HepG2 (cell line): ENCODE measurements at regions not wholly inside any gene's neighbourhood (a gene's known extent, or its start where the extent isn't known, plus 50 kb on each side); places are given as distances from the start of the nearest gene placed in this dataset.

Experiments
- EZH2 ChIP-seq: conservative IDR thresholded peaks from 2 replicates; pipeline ENCODE4 v1.6.1; 2012; ENCODE audit warnings: mild to moderate bottlenecking, low read depth, low read length, moderate library complexity
- FOSL2 ChIP-seq: sonication (generic); formaldehyde crosslinking; IDR thresholded peaks from 2 replicates; pipeline ENCODE4 v1.4.0; 2020; ENCODE audit warnings: missing genetic modification reagents
- FOXA3 ChIP-seq: IDR thresholded peaks from 2 replicates; pipeline ENCODE4 v1.6.1; 2016; ENCODE audit warnings: missing genetic modification reagents, missing compliant biosample characterization
- FOXJ3 ChIP-seq: sonication (generic); formaldehyde crosslinking; IDR thresholded peaks from 2 replicates; pipeline ENCODE4 v1.4.0; 2020; ENCODE audit warnings: missing genetic modification reagents, mild to moderate bottlenecking, borderline replicate concordance
- HMG20A ChIP-seq: IDR thresholded peaks from 2 replicates; pipeline ENCODE4 v1.6.1; 2016; ENCODE audit warnings: borderline replicate concordance
- HOXA3 ChIP-seq: sonication (generic); formaldehyde crosslinking; IDR thresholded peaks from 2 replicates; pipeline ENCODE4 v1.5.0; 2020; ENCODE audit warnings: missing genetic modification reagents
- MZF1 ChIP-seq: sonication (generic); formaldehyde crosslinking; IDR thresholded peaks from 2 replicates; pipeline ENCODE4 v1.8.1; 2023; ENCODE audit warnings: mild to moderate bottlenecking, missing genetic modification reagents, borderline replicate concordance
- NR1H2 ChIP-seq: sonication (generic); formaldehyde crosslinking; IDR thresholded peaks from 2 replicates; pipeline ENCODE4 v1.8.1; 2022; ENCODE audit warnings: low read depth, missing genetic modification reagents, borderline replicate concordance
- PCBP1 ChIP-seq: fragments of 200-400 bp; formaldehyde crosslinking; IDR thresholded peaks from 2 replicates; pipeline ENCODE4 v1.6.1; 2017; ENCODE audit warnings: mild to moderate bottlenecking, low read depth, low read length, borderline replicate concordance
- SATB2 ChIP-seq: sonication (generic); formaldehyde crosslinking; IDR thresholded peaks from 2 replicates; pipeline ENCODE4 v1.5.0; 2020; ENCODE audit warnings: missing genetic modification reagents
- SMARCE1 ChIP-seq: fragments of 450-650 bp; IDR thresholded peaks from 2 replicates; pipeline ENCODE4 v1.6.1; 2017; ENCODE audit warnings: borderline replicate concordance
- ZNF24 ChIP-seq: fragments of 450-650 bp; IDR thresholded peaks from 2 replicates; pipeline ENCODE4 v1.6.1; 2017; ENCODE audit warnings: antibody characterized with exemption, mild to moderate bottlenecking
- ZNF446 ChIP-seq: sonication (generic); formaldehyde crosslinking; IDR thresholded peaks from 2 replicates; pipeline ENCODE4 v1.5.0; 2020; ENCODE audit warnings: mild to moderate bottlenecking, missing genetic modification reagents
- ZNF543 ChIP-seq: sonication (generic); formaldehyde crosslinking; IDR thresholded peaks from 2 replicates; pipeline ENCODE4 v1.4.0; 2020; ENCODE audit warnings: mild to moderate bottlenecking, missing genetic modification reagents
- TF ChIP-seq, protein P1 (sequence below): sonication (generic); formaldehyde crosslinking; IDR thresholded peaks from 2 replicates; pipeline ENCODE4 v1.9.0; 2021; ENCODE audit warnings: missing genetic modification reagents, borderline replicate concordance
- TF ChIP-seq, protein P2 (sequence below): sonication (generic); formaldehyde crosslinking; IDR thresholded peaks from 2 replicates; pipeline ENCODE4 v1.5.0; 2020; ENCODE audit warnings: missing genetic modification reagents
- TF ChIP-seq, protein P3 (sequence below): sonication (generic); formaldehyde crosslinking; IDR thresholded peaks from 2 replicates; pipeline ENCODE4 v1.8.1; 2022; ENCODE audit warnings: low read depth, mild to moderate bottlenecking, missing genetic modification reagents
- TF ChIP-seq, protein P4 (sequence below): sonication (generic); formaldehyde crosslinking; IDR thresholded peaks from 2 replicates; pipeline ENCODE4 v1.5.1; 2020; ENCODE audit warnings: mild to moderate bottlenecking, missing genetic modification reagents, borderline replicate concordance
- TF ChIP-seq, protein P5 (sequence below): sonication (generic); formaldehyde crosslinking; IDR thresholded peaks from 2 replicates; pipeline ENCODE4 v1.4.0; 2020; ENCODE audit warnings: missing genetic modification reagents, borderline replicate concordance

DNA sequence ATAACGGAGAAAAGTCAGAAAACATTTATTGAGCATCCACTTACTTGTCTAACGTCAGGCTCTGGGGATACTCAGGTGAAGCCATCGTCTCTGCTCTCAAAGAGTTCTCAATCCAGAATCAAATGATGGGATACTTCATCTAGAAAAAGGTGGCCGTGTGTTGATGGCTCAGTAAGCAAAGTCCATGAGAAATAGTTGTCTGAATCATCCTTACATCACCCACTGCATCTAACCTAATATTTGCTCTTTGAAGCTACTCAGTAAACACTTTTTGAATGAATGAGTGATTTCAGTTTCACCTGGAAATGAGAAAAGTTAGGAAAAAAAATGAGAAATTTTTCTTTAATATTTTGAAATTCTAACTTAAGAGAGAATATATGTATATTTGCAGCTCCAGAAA lies 155.3 kb upstream of the PKN2 start (continued):
- TF ChIP-seq, protein P1, sequence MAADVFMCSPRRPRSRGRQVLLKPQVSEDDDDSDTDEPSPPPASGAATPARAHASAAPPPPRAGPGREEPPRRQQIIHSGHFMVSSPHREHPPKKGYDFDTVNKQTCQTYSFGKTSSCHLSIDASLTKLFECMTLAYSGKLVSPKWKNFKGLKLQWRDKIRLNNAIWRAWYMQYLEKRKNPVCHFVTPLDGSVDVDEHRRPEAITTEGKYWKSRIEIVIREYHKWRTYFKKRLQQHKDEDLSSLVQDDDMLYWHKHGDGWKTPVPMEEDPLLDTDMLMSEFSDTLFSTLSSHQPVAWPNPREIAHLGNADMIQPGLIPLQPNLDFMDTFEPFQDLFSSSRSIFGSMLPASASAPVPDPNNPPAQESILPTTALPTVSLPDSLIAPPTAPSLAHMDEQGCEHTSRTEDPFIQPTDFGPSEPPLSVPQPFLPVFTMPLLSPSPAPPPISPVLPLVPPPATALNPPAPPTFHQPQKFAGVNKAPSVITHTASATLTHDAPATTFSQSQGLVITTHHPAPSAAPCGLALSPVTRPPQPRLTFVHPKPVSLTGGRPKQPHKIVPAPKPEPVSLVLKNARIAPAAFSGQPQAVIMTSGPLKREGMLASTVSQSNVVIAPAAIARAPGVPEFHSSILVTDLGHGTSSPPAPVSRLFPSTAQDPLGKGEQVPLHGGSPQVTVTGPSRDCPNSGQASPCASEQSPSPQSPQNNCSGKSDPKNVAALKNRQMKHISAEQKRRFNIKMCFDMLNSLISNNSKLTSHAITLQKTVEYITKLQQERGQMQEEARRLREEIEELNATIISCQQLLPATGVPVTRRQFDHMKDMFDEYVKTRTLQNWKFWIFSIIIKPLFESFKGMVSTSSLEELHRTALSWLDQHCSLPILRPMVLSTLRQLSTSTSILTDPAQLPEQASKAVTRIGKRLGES = no peak
- TF ChIP-seq, protein P2, sequence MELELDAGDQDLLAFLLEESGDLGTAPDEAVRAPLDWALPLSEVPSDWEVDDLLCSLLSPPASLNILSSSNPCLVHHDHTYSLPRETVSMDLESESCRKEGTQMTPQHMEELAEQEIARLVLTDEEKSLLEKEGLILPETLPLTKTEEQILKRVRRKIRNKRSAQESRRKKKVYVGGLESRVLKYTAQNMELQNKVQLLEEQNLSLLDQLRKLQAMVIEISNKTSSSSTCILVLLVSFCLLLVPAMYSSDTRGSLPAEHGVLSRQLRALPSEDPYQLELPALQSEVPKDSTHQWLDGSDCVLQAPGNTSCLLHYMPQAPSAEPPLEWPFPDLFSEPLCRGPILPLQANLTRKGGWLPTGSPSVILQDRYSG (CRISPR knock-in tag) = no peak
- TF ChIP-seq NR1H2 (CRISPR knock-in tag) (no peak), SATB2 (CRISPR knock-in tag) (no peak), PCBP1 (no peak), ZNF543 (no peak), HOXA3 (CRISPR knock-in tag) (no peak), SMARCE1 (no peak), MZF1 (no peak), FOXJ3 (CRISPR knock-in tag) (no peak), ZNF446 (CRISPR knock-in tag) (no peak), HMG20A (CRISPR knock-in tag) (0 out of 2 replicates have a peak, but pooled peaks have one; percentile 17), EZH2 (no peak), ZNF24 (peak; percentile 90), FOSL2 (CRISPR knock-in tag) (peak; percentile 59; the same call in 1 of the 2 replicates), FOXA3 (CRISPR knock-in tag) (0 out of 2 replicates have a peak, but pooled peaks have one; percentile 18)
- TF ChIP-seq, protein P3, sequence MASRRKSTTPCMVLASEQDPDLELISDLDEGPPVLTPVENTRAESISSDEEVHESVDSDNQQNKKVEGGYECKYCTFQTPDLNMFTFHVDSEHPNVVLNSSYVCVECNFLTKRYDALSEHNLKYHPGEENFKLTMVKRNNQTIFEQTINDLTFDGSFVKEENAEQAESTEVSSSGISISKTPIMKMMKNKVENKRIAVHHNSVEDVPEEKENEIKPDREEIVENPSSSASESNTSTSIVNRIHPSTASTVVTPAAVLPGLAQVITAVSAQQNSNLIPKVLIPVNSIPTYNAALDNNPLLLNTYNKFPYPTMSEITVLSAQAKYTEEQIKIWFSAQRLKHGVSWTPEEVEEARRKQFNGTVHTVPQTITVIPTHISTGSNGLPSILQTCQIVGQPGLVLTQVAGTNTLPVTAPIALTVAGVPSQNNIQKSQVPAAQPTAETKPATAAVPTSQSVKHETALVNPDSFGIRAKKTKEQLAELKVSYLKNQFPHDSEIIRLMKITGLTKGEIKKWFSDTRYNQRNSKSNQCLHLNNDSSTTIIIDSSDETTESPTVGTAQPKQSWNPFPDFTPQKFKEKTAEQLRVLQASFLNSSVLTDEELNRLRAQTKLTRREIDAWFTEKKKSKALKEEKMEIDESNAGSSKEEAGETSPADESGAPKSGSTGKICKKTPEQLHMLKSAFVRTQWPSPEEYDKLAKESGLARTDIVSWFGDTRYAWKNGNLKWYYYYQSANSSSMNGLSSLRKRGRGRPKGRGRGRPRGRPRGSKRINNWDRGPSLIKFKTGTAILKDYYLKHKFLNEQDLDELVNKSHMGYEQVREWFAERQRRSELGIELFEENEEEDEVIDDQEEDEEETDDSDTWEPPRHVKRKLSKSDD (CRISPR knock-in tag) = no peak
- TF ChIP-seq, protein P4, sequence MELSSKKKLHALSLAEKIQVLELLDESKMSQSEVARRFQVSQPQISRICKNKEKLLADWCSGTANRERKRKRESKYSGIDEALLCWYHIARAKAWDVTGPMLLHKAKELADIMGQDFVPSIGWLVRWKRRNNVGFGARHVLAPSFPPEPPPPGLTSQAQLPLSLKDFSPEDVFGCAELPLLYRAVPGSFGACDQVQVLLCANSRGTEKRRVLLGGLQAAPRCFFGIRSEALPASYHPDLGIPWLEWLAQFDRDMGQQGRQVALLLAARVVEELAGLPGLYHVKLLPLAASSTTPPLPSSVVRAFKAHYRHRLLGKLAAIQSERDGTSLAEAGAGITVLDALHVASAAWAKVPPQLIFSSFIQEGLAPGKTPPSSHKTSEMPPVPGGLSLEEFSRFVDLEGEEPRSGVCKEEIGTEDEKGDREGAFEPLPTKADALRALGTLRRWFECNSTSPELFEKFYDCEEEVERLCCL (CRISPR knock-in tag) = no peak
- TF ChIP-seq, protein P5, sequence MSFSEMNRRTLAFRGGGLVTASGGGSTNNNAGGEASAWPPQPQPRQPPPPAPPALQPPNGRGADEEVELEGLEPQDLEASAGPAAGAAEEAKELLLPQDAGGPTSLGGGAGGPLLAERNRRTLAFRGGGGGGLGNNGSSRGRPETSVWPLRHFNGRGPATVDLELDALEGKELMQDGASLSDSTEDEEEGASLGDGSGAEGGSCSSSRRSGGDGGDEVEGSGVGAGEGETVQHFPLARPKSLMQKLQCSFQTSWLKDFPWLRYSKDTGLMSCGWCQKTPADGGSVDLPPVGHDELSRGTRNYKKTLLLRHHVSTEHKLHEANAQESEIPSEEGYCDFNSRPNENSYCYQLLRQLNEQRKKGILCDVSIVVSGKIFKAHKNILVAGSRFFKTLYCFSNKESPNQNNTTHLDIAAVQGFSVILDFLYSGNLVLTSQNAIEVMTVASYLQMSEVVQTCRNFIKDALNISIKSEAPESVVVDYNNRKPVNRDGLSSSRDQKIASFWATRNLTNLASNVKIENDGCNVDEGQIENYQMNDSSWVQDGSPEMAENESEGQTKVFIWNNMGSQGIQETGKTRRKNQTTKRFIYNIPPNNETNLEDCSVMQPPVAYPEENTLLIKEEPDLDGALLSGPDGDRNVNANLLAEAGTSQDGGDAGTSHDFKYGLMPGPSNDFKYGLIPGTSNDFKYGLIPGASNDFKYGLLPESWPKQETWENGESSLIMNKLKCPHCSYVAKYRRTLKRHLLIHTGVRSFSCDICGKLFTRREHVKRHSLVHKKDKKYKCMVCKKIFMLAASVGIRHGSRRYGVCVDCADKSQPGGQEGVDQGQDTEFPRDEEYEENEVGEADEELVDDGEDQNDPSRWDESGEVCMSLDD = no peak
